ENCODE measurements at regions not wholly inside any gene's neighbourhood (a gene's known extent, or its start where the extent isn't known, plus 50 kb on each side); places are given as distances from the start of the nearest gene placed in this dataset.
"Not testable (repeated sequence)": the region's sequence is repeated elsewhere in the genome, so short reads cannot be mapped to it uniquely, and the experiment has no call there.

DNA sequence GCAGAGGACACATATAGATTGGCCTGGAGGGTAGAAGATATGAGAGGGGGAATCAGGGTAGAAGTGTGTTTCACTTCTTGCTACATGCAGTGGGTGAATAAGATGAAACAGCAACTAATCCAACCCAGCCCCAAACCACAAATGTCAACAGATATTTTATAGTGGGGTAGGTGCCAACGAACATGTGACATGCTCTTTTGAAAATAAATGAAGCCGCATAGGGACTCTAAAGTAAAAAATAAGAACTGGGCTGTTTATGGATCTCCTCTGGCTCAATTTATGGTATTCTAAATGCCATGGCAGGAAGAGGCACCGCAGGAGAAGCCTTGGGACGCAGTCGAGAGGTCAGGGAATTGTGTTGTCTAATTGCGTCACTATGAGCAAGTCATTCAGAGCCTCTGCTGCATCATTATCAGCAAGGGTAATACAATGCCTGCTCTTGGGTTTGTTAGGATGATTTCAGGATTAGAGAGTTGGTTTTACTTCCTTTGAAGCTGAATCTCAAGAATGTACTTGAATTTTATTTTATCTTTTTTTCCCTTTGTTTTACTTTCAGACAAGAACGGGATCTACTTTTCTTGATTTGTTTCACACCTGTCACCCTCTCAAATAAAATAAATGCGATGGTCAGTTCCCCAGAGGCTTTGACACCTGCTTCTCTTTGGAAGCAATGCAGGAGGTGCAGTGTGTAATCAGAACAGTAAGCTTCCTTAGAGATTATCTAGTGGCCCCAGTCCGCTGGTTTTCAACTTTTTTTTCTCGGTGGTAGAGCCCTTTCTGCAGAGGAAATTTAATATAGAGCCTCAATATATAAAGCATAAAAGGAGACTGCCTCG lies 375.6 kb upstream of the CLINT1 start:
- no peak for FAIRE-seq
- DNase-seq (ENCODE audit: low spot score in 2 of 2), result no peak

DNA sequence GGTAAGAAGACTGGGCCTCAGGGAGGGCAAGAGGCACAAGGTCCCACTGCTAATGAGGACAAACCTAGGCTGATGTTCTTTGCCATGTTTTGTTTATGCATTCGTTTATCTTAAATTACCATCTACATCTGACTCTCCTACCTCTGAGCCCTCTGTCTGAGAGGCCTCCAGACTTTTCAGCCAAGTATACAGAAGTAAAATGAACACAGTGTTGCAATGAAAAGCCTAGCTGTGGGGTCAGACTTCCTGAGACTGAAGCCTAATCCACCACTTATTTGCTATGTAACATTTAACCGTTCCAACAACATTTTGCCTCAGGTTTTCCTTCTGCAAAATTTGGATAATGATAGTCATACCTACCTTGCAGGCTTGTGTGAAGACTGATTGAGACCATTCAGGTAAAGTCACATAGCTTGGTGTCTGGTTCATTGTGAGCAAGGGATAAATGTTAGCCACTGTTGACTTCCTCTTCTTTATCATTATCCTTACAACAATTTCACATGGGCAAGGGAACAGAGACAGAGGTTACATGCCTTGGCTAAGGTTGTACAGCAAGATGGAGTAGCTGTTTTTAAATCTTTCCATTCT lies 374.9 kb upstream of the CLINT1 start:
- DNase-seq (ENCODE audit: low spot score in 2 of 2) (no peak), FAIRE-seq (no peak)

DNA sequence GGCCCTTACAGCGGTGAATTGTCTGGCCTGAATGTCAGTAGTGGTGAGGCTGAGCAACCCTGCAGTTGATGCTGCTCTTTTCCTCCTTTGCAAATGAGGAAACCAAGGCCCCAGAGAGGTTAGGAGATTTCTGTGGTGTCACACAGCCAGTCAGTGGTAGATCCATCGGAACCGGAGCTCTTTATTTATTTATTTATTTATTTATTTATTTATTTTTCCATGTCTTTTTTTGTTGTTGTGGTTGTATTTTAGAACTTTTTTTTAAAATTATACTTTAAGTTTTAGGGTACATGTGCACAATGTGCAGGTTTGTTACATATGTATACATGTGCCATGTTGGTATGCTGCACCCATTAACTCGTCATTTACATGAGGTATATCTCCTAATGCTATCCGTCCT lies 368.4 kb upstream of the CLINT1 start:
- not testable (repeated sequence) for FAIRE-seq; DNase-seq (ENCODE audit: low spot score in 2 of 2)

DNA sequence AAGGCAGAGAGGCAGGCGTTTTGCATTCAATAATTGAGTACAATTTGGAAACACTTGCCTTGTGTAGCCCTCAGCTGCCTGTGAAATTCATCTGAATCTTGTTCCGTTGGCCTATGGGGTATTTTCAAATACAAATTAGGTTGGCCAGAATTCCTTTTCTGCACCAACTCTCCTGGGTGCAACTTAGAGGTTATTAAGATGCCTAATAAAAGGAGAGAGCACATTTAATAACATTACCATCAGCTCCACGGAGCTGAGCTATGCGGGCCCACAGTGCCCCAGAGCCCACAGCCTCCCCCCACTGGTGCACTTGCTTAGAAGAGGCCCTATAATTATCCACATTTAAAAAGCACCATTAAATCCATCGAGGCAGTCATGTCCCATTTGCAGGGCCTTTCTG lies 367.6 kb upstream of the CLINT1 start:
- FAIRE-seq, result no peak
- DNase-seq (ENCODE audit: low spot score in 2 of 2), result no peak

DNA sequence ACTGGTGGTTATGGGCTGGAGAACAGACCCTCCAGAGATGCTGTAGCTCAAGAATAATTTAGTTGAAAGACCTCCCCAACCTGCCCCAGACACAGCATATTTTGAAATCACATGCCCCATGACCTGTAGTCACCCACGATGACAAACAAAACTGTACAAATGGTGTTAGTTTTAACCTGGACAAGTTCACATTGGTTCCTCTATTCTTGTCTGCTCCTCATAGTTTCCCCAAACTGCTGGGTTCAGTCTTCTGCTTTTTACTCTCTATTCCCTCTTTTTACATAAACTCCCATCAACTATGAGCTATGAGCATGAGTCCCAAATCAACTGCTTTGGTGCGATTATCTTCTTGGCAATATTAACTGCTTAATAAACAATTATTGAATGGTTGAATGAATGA lies 365.3 kb upstream of the CLINT1 start:
- DNase-seq (ENCODE audit: low spot score in 2 of 2) (no peak), FAIRE-seq (no peak)

DNA sequence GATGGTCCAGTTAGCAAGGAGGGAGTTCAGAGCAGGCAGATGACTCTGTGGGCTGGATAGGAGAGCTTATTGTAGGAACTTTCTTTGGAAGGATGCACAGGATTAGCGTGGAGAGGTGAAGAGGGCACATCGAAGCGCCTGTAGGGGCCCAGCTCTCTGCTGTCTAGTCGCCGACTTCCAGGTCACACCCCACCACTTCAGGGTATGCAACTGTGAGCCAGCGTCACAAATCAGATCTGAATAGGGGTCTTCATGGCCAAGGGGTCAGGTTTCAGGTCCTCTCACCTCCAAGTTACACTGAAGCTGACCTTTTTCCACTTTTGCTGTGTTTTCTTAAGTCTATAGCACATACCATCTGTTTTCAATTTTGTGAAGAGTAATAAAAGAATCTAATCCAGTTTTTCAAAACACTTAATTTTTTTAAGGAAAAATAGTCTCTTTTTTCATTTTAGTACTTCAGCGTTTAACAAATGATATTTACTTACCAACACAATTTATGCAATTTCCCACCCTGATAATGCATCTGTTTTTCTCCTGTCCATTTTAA lies 364.2 kb upstream of the CLINT1 start:
- no peak for DNase-seq (ENCODE audit: low spot score in 2 of 2)
- no peak for FAIRE-seq

DNA sequence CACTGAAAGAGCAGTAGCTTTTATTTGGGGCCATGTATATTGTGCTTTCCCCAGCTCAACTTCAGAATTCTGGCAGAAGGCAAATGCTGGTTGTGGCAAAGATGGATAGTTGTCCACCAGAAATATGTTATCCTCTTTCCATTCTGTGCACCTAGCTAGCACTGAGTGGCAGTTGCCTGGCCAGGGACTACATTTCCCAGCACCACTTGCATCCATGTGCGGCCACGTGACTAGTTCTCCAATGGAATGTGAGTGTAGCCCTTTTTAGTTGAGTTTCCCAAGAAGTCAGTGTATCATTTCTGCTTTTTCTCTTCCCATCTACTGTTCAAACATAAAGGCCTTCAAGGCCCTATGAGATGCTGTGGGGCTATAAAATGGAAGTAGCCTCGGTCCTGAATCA lies 354.0 kb upstream of the CLINT1 start:
- DNase-seq (ENCODE audit: low spot score in 2 of 2) (no peak), FAIRE-seq (no peak)

DNA sequence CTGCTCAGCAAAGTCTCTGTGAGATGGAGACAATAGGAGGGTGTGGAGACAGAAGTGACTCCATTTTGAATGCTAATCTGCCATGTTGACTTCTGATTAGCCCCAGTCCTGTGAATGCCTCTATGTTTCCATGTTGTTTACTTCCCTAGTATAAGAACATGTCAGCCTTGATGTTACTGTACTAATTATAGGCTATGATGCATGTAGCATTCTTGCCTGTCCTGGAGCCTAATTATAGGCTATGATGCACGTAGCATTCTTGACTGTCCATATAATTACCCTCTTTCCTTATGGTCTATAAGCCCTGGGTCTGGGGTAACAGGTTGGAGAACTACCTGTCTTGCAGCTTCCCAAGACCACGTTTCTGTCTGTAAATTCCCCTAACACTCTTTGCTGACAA lies 353.3 kb upstream of the CLINT1 start:
- FAIRE-seq (no peak), DNase-seq (ENCODE audit: low spot score in 2 of 2) (no peak)

DNA sequence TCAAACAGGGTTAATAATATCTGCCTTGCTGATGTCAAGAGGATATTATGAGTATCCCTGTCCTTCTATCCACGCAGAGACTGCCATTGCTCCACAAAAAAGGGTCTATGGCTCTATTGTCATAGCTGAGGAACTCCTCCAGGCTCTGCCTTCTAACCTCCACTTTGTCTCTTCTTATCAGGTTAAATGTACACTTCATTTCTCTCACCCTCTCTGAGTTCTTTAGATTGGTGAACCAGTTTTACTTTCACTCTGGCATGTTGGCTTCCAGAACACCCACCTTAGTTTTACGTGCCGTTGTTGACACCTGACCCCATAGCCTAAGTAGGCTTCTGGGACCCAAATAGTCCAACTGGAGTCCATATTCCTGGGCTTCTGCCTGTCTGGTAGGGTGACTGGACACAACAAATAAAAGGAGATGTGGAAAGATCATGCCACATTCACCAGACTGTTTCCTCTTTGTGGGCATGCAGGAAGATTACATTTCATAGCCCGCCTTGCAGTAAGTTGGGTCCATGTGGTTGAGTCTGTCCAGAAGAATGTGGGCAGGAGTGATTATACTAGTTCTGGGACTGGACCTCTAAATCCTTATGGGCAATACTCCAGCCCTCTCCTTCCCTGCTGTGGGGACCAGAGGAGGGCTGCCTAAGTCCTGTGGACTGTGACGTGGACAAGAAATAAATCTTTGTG lies 350.4 kb upstream of the CLINT1 start:
- DNase-seq (ENCODE audit: low spot score in 2 of 2), result no peak
- no peak for FAIRE-seq

DNA sequence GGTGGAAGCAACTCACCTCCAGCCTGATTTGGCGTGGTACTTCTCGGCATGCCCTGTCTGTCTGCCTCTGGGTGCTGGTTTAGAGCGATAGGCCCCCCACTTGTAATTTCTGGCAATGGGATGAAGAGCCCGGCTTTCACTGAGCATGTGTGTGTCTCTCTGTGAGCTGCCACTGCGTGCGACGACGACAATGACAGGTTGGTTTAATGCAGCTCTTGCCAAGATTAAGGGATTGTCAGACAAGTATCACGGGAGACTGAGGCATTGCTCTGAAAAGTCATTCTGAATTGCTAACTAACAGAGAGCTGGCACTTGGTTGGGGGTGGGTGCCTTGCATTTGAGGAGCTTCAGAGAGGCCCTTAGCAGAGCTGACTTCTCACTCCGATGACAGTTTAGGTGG lies 348.8 kb upstream of the CLINT1 start:
- FAIRE-seq, result no peak
- DNase-seq (ENCODE audit: low spot score in 2 of 2), result no peak

DNA sequence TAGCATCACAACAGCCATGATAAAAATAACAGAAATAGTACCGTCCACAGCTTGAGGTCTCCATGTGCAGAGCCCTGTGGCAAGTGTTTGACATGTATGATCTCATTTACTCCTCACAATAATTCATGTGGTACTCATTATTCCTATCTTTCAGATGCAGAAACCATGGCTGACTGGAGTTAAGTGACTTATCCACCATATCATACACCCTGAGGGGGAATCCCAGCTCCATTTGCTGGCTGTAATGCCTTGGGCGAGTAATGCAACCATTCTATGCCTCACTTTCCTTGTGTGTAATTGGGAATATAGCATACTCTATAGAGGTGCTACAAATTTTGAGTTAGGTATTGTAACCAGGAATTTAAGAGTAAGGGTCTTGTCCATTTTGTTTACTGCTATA lies 347.0 kb upstream of the CLINT1 start:
- FAIRE-seq (no peak), DNase-seq (ENCODE audit: low spot score in 2 of 2) (no peak)

DNA sequence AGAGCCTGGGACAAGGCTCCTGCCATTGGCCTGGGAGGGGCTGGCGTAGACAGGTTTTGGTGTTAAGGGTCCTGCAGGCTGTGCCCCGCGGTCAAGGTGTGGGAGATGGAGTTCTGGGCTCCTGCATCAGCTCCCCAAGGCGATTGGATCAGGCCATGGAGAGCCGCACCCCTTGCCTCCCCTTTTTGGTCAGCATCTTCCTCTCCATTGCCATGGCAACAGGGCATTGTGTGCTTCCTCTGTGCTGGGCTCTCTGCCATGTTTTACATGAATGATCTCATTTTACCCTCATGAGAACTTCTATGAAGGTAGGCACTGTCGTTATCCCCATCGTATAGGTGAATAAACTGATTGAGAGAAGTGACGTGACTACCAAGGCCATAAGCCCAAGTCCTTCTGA lies 344.3 kb upstream of the CLINT1 start:
- no peak for FAIRE-seq
- peak in 1 of 2 donors; percentile 29 for DNase-seq (ENCODE audit: low spot score in 2 of 2)

DNA sequence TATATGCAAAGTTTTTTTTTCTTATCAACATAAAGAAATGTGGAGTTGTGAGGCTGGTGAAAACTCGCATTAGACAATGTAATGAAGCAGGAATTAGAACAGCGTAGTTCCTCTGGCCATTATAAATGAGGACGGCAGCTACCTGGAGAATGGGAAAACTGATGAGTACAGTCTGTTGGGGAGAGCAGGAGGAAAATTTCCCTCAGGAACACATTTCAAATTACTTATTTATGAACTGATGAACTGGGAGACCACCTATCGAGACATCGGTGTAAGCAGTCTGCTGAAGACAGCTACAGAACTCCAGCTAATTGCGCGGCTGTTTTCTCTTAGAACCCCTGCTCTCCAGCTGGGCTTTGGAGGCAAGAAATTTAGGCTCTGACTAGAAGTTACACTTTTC lies 343.9 kb upstream of the CLINT1 start:
- DNase-seq (ENCODE audit: low spot score in 2 of 2), result no peak
- FAIRE-seq, result no peak

DNA sequence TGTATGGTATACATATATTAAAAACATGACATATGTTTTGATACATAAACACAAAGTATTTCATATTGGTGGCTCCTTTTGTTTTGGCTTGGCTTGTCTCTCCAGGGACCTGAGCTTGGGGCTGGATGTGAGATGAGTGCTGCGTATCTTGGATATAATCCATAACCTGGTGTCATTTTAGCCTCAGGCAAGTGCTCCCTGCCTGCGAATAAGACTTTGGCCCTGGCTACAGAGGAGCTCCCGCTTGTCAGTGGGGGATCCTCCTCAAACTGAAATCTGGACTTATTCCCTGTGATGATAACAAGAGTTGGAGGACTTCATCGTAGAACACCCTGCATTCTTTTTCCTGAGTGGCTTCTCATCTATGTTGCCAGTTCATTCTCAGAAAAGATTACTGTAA lies 341.7 kb upstream of the CLINT1 start:
- DNase-seq (ENCODE audit: low spot score in 2 of 2) (no peak), FAIRE-seq (no peak)

DNA sequence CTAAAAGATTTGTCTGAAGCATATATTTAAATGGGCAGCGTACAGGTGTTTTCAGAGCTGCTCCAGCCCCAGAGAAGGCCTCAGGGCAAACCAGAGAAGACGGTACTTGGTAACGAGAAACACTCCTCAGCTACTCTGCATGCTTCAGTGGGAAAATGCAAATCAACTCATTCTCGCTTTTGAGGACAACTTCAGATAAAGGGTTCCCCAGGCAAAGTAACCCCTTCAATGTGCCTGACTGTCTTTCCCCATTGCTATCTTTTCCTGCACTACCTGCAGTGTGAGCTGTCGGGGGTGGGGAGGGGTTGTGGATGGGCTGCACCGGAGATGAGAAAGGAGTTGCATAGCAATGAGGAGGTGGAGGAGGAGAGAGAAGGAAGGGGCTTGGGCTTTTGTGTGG lies 339.7 kb upstream of the CLINT1 start:
- FAIRE-seq (no peak), DNase-seq (ENCODE audit: low spot score in 2 of 2) (no peak)

DNA sequence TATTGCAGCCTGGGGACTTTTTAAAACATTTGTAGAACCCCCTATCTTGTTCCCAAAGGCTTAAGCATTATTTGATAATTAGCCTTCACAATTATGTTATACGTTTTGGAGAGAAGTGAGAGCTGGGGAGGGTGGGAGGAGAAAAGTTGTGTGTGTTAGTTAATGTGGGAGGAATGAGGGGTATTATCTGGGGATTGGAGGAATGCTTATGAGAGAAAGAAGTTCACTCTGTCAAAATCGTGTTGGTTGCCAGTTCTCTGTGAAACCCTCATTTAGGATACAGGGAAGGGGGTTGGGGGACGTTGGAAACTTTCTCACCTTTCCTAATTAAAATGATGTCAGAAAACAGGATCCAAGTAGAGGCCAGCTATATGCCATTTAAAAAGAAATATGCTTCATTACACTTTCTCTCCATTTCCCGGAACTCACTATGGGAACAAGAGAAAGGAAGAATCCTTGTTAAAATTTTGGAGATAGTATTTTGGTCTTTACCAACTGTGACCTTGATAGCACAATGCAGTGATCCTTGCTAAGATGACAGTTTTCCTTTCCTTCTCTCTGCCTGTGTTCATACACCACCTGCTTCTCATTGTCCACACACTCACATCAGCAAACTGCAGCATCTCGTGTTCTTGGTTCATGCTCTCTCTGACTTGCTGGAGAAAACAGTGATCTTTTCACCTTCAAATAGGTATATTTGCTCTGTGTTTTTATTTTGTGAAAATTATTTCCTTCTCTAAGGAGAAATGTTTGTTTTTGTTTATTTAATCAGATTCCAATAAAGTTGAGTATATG lies 336.7 kb upstream of the CLINT1 start:
- no peak for DNase-seq (ENCODE audit: low spot score in 2 of 2)
- FAIRE-seq, result no peak

DNA sequence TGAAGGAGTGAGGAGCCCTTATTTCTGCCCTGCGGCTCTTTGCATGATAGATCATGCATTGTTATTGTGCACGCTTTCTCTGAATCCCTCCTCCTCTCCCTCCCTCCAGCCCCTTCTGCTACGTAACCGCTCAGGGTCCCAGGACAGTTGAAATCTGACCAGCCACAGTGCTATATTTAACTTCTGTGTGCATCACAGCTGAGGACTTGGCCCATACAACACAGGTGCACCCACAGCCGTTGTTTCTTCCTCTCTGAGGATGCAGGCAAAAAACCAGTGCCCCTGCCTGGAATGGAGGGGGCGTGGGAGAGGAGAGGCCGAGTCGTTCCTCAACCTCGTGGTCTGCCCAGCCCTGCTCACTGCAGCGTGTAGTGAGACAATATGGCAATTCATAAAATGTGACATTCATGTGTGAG lies 335.6 kb upstream of the CLINT1 start:
- FAIRE-seq (no peak), DNase-seq (ENCODE audit: low spot score in 2 of 2) (no peak)

DNA sequence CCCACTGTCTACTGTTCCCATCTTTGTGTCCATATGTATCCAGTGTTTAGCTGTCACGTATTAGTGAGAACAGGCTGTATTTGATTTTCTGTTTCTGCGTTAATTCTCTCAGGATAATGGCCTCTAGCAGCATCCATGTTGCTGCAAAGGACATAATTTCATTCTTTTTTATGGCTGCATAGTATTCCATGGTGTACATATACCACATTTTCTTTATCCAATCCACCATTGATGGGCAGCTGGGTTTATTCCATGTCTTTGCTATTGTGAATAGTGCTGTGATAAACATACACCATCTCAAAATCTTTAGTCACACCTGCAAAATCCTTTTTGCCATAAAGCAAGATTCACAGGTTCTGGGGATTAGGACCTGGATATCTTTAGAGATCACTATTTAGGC lies 334.4 kb upstream of the CLINT1 start:
- not testable (repeated sequence) for FAIRE-seq

DNA sequence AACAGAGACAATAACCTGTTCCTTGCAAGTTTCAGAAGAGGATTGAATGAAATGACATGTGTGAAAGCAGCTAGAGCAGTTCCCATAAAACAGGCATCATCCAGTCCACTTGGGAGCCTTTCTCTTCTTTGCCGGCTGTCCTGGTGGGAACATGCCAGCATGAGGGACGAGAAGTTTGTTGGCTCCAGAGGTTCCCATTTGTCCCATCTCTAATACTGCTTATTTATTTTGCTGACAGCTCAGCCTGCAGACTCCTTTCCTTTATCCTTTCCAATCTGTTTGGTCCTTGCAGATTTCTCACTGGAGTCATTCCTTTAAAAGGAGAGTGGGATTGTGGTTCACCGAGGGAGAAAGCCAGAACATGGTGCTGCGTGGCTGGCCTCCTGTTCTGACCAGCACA lies 321.5 kb upstream of the CLINT1 start:
- no peak for FAIRE-seq

More for the DNA sequence above, 334.4 kb upstream of the CLINT1 start:
- DNase-seq (ENCODE audit: low spot score in 2 of 2), result not testable (repeated sequence)

DNA sequence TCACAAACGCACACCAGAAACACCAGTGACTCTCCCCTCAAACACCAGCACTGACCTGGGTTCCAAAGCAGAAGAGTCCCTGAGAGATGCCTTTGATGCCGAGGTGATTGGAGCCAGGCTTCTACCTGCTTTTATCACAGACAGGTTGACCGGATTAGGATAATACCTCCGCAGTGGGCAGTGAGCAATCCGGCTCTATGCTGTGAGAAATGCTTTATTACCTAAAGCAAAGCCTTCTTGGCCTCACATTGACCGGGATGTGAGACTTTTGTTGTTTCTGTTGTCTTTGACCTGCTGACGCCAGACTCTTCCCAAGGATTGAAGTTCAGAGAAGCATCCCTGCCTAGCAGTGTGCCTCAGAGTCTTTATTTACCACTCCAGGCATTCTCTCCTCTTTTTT lies 320.3 kb upstream of the CLINT1 start:
- DNase-seq (ENCODE audit: low spot score in 2 of 2) (no peak), FAIRE-seq (no peak)

More for the DNA sequence above, 321.5 kb upstream of the CLINT1 start:
- DNase-seq (ENCODE audit: low spot score in 2 of 2), result no peak

DNA sequence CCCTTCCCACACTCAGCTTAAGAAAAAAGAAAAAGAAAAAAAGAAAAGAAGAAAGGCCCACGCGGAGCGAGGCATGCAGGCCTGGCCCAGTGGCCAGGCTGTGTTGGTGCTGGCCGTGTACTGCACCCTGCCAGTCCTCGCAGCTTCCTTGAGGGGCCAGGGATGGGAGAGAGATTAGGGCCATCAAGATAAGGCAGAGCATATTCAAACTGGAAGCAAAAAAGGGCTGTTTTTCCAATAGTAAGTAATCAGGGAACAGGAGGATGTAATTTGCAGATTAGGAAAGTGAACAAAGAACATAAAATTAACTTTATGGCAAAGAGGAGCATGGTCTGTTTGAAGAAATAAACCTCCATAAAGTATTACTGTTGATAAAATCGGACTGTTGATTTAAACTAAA lies 319.6 kb upstream of the CLINT1 start:
- DNase-seq (ENCODE audit: low spot score in 2 of 2) (no peak), FAIRE-seq (no peak)

All from frontal cortex (tissue), 3 donors.